Upper lobe of left lung (tissue), 6 donors: ENCODE measurements at regions not wholly inside any gene's neighbourhood (a gene's known extent, or its start where the extent isn't known, plus 50 kb on each side); places are given as distances from the start of the nearest gene placed in this dataset.

Source experiments
- ATAC-seq, 2 donors: fragments of 200-7000 bp; cut with Tn5 transposase; one replicate each; pipeline ENCODE4 v1.9.1; 2022; ENCODE audit warnings: mild to moderate bottlenecking in 2 of 2, moderate library complexity in 2 of 2; ENCODE audit not compliant: low FRiP score in 2 of 2
- DNase-seq, 2 donors: peaks; one replicate each; pipeline ENCODE4 v3.0.0-alpha.2; 2019 to 2020
- H3K27ac ChIP-seq, 4 donors: fragments of 200-600 bp; sonication (generic); one replicate each; pipeline ENCODE4 v1.5.1; 2016 to 2019
- H3K27me3 ChIP-seq, 4 donors: fragments of 200-600 bp; sonication (generic); one replicate each; pipeline ENCODE4 v1.5.1; 2017 to 2019
- H3K36me3 ChIP-seq, 4 donors: fragments of 200-600 bp; sonication (generic); one replicate each; pipeline ENCODE4 v1.5.1; 2016 to 2019
- H3K4me1 ChIP-seq, 4 donors: fragments of 200-600 bp; sonication (generic); one replicate each; pipeline ENCODE4 v1.5.1; 2018 to 2019
- H3K4me3 ChIP-seq, 4 donors: fragments of 200-600 bp; sonication (generic); one replicate each; pipeline ENCODE4 v1.5.1; 2017 to 2019; ENCODE audit warnings: mild to moderate bottlenecking in 2 of 4, moderate library complexity in 1 of 4
- H3K9me3 ChIP-seq, 4 donors: fragments of 200-600 bp; sonication (generic); one replicate each; pipeline ENCODE4 v1.5.1; 2018 to 2019
- CTCF ChIP-seq, 6 experiments: fragments of 450-650 bp in 4 of 6; fragments of 200-600 bp in 2 of 6; sonication (generic) in 2 of 6; IDR thresholded peaks; one replicate each; pipeline ENCODE4 v1.5.1; 2016 to 2019; ENCODE audit warnings: antibody characterized with exemption in 6 of 6
- EP300 ChIP-seq, 4 donors: sonication (generic); formaldehyde crosslinking; IDR thresholded peaks; one replicate each; pipeline ENCODE4 v1.5.1; 2017; ENCODE audit warnings: antibody characterized with exemption in 4 of 4, control low read depth in 2 of 4
- POLR2A ChIP-seq, 4 donors: fragments of 450-650 bp; IDR thresholded peaks; one replicate each; pipeline ENCODE4 v1.5.1; 2016 to 2017; ENCODE audit warnings: antibody characterized with exemption in 4 of 4, mild to moderate bottlenecking in 2 of 4
- POLR2AphosphoS5 ChIP-seq, 2 donors: sonication (generic); formaldehyde crosslinking; IDR thresholded peaks; one replicate each; pipeline ENCODE4 v1.5.1; 2017; ENCODE audit warnings: antibody characterized with exemption in 2 of 2
- WGBS, 2 donors: methylation state at CpG; one replicate each; pipeline ENCODE4 v1.1.5; 2017 to 2018; 5-methylcytosine and 5-hydroxymethylcytosine counted together
- donor health status: DM: no; HTN: no; CAD: no; lungs with moderate emphysema.
- donor health status: DM: no; HTN: yes; CAD: no; lungs with severe emphysema.

GRCh38 chr6:23672737-23673136 is 453.3 kb upstream of the NRSN1 start:
- no peak for ATAC-seq
- no peak for TF ChIP-seq POLR2A (IDR thresholded peaks at IDR 0.05)
- no peak for TF ChIP-seq EP300 (IDR thresholded peaks at IDR 0.05)
- TF ChIP-seq CTCF (IDR thresholded peaks at IDR 0.05): no peak
- TF ChIP-seq POLR2AphosphoS5 (IDR thresholded peaks at IDR 0.05): no peak
- H3K4me1 ChIP-seq: no peaks in the 10 kb centered on the region
- DNase-seq: no peak
- H3K4me3 ChIP-seq: no peak overlapping the region
- H3K36me3 ChIP-seq: no peaks in the 10 kb centered on the region
- no peak overlapping the region for H3K27ac ChIP-seq
- no peaks in the 10 kb centered on the region for H3K27me3 ChIP-seq
- peaks cover 17 to 51% (median 31%) of the 10 kb centered on the region in 4 donors for H3K9me3 ChIP-seq
- 91 to 92% methylated on average over 5 of the region's 5 CpGs for WGBS, 2 donors

- 96 to 97% methylated on average over 3 of the region's 3 CpGs for WGBS, 2 donors
Measured at GRCh38 chr6:23678626-23679025, 447.4 kb upstream of the NRSN1 start.

GRCh38 chr6:23681743-23682142 is 444.3 kb upstream of the NRSN1 start:
- H3K27me3 ChIP-seq: no peaks in the 10 kb centered on the region
- no peak overlapping the region for H3K4me3 ChIP-seq
- no peak overlapping the region for H3K27ac ChIP-seq
- H3K36me3 ChIP-seq: no peaks in the 10 kb centered on the region
- no peaks in the 10 kb centered on the region for H3K4me1 ChIP-seq
- DNase-seq: no peak
- no peak for ATAC-seq
- TF ChIP-seq POLR2AphosphoS5 (IDR thresholded peaks at IDR 0.05) (no peak), EP300 (IDR thresholded peaks at IDR 0.05) (no peak), CTCF (IDR thresholded peaks at IDR 0.05) (no peak), POLR2A (IDR thresholded peaks at IDR 0.05) (no peak)
- no peaks in the 10 kb centered on the region for H3K9me3 ChIP-seq
- 52 to 61% methylated on average over 3 of the region's 3 CpGs for WGBS, 2 donors

More at GRCh38 chr6:23678626-23679025, 447.4 kb upstream of the NRSN1 start:
- Histone ChIP-seq H3K27me3 (no peaks in the 10 kb centered on the region), H3K27ac (no peak overlapping the region), H3K4me1 (no peaks in the 10 kb centered on the region), H3K4me3 (no peak overlapping the region), H3K36me3 (no peaks in the 10 kb centered on the region), H3K9me3 (peaks cover 3 to 17% (median 8%) of the 10 kb centered on the region in 4 donors)
- ATAC-seq: no peak
- TF ChIP-seq POLR2AphosphoS5 (IDR thresholded peaks at IDR 0.05) (no peak), POLR2A (IDR thresholded peaks at IDR 0.05) (no peak), EP300 (IDR thresholded peaks at IDR 0.05) (no peak), CTCF (IDR thresholded peaks at IDR 0.05) (no peak)
- no peak for DNase-seq

GRCh38 chr6:23688650-23689049 is 437.4 kb upstream of the NRSN1 start:
- Histone ChIP-seq H3K36me3 (no peaks in the 10 kb centered on the region), H3K27me3 (no peaks in the 10 kb centered on the region), H3K27ac (no peak overlapping the region), H3K4me3 (no peak overlapping the region), H3K4me1 (no peaks in the 10 kb centered on the region), H3K9me3 (no peaks in the 10 kb centered on the region)
- DNase-seq: peak in 1 of 2 donors; percentile 16
- TF ChIP-seq POLR2A (IDR thresholded peaks at IDR 0.05) (no peak), POLR2AphosphoS5 (IDR thresholded peaks at IDR 0.05) (no peak), CTCF (IDR thresholded peaks at IDR 0.05) (no peak)
- ATAC-seq: no peak
- 79 to 89% methylated on average over 15 of the region's 15 CpGs for WGBS, 2 donors

GRCh38 chr6:23690453-23691049 is 435.5 kb upstream of the NRSN1 start:
- Histone ChIP-seq H3K4me3 (no peak overlapping the region), H3K27ac (no peak overlapping the region), H3K36me3 (no peaks in the 10 kb centered on the region), H3K27me3 (no peaks in the 10 kb centered on the region), H3K9me3 (no peaks in the 10 kb centered on the region), H3K4me1 (no peaks in the 10 kb centered on the region)
- ATAC-seq (no peak), DNase-seq (no peak)
- 80 to 86% methylated on average over 5 of the region's 5 CpGs for WGBS, 2 donors
- TF ChIP-seq EP300 (IDR thresholded peaks at IDR 0.05) (no peak), POLR2A (IDR thresholded peaks at IDR 0.05) (no peak), POLR2AphosphoS5 (IDR thresholded peaks at IDR 0.05) (no peak)
